TTC549 (cell line): ENCODE measurements at regions not wholly inside any gene's neighbourhood (a gene's known extent, or its start where the extent isn't known, plus 50 kb on each side); places are given as distances from the start of the nearest gene placed in this dataset.
"Not testable (repeated sequence)": the region's sequence is repeated elsewhere in the genome, so short reads cannot be mapped to it uniquely, and the experiment has no call there.

Experiments
- FAIRE-seq: peaks from 2 replicates; lab custom pipeline; 2012; peaks lifted over from hg19 to GRCh38; lab: Jason Lieb, UNC

DNA sequence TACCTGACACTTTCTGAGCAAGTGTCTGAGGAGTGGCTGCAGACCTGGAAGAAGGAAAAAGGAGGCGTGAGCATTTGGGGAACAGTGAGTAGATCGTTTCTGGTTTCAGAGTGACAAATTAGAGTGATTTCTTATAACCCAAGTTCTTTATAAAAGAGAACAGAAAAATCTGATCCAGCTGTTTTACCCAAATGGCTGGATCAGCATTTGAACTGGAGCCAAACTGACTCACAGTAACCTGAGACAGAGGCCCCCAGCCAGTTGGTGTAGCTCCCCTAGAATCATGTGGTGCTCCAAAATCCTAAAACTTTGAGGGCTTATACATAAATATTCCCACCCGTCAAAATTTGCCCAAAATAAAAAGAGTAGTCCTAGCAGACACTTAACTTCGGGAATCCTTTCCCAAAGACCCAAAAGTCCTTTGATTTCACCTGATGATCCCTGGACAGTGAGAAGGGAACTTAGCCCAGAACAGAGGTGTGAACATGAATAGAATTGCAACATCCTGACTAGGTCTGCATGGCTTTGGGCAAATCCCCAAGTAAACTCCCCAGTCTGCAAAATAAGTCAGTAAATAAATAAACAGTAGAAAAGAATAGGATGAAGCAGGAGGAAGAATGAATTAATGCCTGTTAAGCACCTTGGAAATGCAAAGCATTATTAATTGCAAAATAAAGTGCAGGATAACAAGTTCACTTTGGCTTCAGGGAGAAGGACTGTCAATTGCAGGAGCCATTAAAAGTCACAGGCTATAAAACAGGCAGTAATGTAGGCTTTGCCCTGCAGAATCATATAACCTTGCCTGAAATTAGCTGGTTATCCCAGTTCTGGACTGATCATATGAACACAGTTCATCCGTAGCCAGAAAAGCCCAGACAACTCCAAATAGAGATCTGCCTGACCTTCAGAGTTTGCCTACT lies 262.0 kb upstream of the JARID2 start:
- FAIRE-seq, result no peak

DNA sequence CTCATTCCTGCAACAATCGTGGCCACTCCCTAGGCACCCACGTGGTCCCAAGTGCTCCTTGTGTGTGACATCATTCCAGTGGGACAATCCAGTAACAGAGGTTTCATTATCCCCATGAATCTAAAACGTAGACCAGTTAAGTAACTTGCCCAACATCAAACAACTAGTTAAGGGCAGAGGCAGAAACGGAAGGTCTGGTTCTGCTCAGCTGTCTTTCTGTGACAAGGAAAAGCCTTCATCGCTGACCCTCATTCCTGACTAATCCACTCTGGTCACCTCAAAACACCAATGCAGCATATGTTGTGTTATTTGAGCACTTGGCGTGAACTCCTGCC lies 261.4 kb upstream of the JARID2 start:
- FAIRE-seq, result no peak

DNA sequence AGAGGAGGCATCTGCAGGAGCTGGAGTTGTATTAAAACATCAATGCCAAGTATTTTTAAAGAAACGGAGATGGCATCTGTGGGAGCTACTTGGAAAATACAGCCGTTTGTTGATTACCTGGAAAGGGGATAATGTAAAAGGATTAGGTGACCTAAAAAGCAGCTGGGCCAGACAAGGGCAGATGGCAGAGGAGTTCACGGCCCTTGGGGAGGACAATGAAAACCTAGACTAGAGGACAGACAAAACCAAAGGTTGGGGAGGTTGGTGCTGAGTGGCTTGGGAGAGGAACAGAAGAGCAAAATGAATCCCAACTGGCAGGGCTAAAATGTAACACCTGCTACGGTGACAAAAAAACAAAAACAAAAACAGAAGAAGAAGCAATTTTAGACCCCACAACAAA lies 260.5 kb upstream of the JARID2 start:
- no peak for FAIRE-seq

- no peak for FAIRE-seq
These were observed 259.5 kb upstream of the JARID2 start for GRCh38 chr6:14986370-14986769.

GRCh38 chr6:14987490-14987889 lies 258.4 kb upstream of the JARID2 start:
- no peak for FAIRE-seq

GRCh38 chr6:14992382-14992781 lies 253.5 kb upstream of the JARID2 start:
- FAIRE-seq, result no peak

- no peak for FAIRE-seq
These were observed 250.7 kb upstream of the JARID2 start for GRCh38 chr6:14995208-14995607.

DNA sequence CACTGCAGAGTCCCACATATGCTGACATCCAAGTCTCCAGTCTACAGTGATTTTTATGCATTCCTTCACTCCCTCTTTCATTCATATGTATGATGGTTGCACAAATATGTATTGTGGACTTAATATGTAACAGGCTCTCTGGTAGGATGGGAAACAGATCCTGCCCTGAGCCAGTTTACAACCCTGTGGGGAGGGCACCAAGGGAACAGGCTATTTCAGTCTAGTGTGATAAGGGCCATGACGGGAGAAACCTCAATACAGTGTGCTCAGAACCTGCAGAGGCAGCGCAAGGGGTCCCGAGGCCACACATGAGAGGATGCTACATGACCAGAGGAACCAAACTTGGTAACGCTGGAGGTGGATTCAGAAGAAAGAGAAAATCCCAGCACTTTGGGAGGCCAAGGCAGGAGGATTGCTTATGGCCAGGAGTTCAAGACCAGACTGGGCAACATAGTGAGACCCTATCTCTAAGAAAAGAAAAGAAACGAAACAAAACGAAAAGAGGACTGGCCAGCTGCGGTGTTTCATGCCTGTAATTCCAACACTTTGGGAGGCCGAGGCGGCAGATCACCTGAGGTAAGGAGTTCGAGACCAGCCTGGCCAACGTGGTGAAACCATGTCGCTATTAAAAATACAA lies 249.8 kb upstream of the JARID2 start:
- FAIRE-seq, result no peak

DNA sequence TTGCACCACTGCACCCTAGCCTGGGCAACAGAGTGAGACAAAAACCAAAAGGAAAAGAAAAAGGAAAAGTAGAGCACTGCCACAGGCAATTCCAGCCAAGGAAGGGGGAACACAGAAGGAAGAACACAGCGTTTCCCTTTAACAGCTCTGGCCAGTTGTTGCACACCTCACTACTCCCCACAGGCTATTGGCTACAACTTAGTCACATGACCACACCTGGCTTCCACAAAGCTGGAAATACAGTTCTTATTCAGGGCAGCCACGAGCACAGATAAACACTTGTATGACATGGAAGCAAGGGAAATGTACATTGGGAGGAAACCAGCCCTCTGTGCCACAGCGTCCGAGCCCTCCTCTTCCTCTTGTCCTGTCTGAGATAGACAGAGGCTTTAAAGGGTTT lies 249.0 kb upstream of the JARID2 start:
- FAIRE-seq, result no peak

DNA sequence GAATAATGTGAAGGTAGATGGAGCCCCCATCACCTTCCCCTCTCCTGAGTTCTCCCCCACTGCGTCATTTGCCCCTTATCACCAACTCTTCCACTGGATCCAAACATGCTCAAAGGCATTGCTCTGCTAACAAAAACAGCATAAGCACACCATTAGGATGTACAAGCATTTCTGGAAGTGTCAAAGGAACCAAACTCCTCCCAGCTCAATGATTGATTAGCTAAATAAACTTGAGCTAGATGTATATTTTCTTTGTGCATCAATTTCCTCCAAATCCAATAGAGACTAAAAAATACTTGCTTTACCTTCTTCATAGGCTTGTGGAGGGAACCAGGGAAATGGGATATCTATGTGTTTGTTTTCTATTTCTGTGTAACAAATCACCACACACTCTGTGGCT lies 248.4 kb upstream of the JARID2 start:
- no peak for FAIRE-seq

GRCh38 chr6:14999106-14999505 lies 246.8 kb upstream of the JARID2 start:
- no peak for FAIRE-seq

DNA sequence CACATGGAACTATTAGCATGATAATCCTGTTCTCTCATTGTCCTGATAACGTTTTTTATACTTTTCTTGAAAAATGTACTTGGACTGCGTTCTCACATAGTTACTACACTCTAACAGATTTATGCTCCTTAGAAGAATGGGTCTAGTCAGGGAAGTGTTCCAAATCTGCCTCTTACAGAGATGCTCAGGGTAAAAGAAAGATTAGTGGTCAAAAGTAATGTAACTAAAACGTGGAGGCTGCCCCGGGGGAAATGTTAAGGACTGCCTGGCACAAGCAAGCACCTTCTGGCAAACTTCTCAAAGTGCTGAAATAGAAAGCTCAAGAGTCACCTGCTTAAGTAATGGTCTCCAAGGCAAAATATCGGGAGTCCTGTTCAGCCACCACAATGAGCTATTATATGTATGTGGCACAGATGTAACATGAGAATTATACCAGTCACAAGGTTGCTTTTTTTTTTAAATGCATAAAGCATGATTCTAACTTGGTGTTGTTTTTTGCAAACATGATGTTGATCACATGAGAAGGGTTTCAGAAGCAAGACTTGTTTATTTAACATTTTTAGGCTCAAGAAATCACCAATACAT lies 244.5 kb upstream of the JARID2 start:
- no peak for FAIRE-seq

GRCh38 chr6:15008269-15008668 lies 237.6 kb upstream of the JARID2 start:
- FAIRE-seq, result no peak

GRCh38 chr6:15014958-15015357 lies 230.9 kb upstream of the JARID2 start:
- FAIRE-seq, result no peak

DNA sequence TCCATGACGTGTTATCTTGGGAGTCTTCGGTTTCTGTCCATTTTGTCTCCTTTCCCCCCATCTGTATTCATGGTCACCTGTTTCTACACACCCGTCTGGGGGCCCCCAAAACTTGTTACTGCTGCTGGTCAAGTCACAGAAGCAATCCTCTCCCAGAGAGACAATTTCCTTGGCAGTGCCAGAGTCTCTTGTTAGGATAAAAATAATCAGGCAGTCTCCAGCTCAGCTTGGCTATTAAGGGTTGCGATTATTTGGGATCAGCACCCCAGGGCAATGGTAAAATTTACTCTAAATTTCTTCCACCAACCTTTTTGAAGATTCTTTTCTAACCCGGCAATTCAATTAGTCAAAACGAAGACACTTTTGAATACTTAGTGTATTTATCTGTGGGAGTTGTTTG lies 229.1 kb upstream of the JARID2 start:
- FAIRE-seq, result no peak

DNA sequence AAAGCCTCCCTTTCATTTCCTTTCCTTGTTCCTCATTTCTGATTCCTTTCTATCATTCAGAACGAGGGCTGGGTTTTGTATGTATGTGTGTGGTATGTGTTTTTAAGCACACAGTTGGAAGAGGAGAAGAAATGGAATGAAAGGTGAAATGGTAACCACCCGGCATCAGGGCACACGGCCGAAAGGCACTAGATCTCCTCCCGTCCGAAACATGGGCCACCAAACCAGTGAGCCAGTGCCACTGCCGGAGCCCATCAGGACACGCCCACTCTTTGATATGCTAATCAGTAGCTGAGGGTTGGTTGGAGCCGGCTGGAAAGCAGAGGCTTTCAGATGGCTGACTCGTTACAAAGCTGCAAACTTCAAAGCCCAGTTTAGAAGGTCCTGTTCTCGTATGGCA lies 228.6 kb upstream of the JARID2 start:
- no peak for FAIRE-seq

DNA sequence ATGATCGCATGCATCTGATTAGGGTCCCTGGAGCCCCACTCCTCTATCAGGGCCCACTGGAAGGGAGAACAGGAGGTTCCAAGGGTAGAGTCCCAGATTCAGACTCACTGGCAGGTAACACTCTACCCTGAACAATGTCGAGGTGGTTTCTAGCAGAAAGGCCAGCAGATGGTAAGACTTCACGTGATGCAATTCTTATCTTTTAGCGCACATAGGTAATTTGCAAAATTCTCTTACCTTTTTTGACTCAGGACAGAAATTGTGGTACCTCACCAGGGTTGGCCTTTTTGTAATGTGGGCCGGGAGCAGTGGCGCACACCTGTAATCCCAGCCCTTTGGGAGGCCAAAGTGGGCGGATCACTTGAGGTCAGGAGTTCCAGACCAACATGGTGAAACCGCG lies 228.1 kb upstream of the JARID2 start:
- FAIRE-seq, result no peak

DNA sequence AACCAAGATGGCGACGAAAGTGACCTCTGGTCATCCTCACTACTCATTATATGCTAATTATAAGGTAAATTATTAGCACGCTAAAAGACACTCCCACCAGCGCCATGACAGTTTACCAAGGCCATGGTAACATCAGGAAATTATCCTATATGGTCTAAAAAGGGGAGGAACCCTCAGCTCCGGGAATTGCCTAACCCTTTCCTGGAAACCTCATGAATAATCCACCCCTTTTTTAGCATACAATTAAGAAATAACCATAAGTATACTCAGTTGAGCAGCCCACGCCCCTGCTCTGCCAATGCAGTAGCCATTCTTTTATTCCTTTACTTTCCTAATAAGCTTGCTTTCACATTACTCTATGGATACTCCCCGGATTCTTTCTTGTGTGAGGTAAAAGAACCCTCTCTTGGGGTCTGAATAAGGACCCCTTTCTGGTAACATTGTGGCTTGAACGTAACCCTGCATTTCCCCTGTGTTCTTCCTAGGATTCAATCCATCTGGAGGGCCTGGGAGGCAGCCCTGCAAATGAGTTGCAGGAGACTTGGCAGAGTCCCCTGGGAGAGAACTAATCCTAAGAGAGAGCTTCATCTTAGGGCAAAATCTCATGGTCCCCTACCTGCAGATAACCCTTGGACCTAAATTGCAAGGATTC lies 225.6 kb upstream of the JARID2 start:
- FAIRE-seq, result no peak

DNA sequence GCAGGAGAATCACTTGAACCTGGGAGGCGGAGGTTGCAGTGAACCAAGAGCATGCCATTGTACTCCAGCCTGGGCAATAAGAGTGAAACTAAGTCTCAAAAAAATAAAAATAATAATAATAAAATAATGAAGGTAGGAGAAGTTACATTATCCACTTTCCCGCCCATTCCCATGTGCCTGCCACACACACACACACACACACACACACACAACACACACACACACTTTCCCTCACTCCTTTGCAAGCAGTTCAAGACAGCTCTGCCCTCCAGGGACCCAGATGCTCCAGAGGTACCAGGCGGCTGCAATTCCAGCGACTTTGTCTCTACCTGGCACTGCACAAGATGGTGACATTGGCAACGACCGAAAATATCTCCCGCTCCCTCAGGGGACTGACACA lies 224.8 kb upstream of the JARID2 start:
- no peak for FAIRE-seq

DNA sequence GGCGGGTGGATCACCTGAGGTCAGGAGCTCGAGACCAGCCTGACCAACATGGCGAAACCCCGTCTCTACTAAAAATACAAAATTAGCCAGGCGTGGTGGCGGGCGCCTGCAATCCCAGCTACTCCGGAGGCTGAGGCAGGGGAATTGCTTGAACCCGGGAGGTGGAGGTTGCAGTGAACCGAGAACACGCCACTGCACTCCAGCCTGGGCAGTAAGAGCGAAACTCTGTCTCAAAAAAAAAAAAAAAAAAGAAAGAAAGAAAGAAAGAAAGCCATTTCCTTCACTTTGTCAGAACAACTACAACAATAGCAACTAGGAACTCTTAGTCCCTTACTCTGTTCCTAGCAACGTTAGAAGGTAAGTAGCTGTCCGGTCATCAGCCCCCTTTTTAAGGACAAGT lies 222.9 kb upstream of the JARID2 start:
- FAIRE-seq, result not testable (repeated sequence)

- FAIRE-seq, result no peak
These were observed 222.4 kb upstream of the JARID2 start for GRCh38 chr6:15023448-15023847.

DNA sequence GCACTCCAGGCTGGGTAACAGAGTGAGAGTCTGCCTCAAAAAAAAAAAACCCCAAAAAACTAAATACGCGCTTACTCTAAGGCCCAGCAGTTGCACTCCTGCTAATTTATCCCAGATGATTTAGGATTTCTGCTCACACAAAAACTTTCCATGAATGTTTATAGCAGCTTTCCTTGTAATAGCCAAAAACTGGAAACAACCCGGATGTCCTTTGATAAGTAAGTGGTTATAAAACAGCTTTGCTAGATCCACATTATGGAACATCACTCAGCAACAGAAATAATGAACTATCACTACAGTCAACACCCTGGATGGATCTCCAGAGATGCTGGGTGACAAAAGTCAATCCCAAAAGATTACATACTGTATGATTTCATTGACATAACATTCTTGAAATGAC lies 220.4 kb upstream of the JARID2 start:
- no peak for FAIRE-seq

DNA sequence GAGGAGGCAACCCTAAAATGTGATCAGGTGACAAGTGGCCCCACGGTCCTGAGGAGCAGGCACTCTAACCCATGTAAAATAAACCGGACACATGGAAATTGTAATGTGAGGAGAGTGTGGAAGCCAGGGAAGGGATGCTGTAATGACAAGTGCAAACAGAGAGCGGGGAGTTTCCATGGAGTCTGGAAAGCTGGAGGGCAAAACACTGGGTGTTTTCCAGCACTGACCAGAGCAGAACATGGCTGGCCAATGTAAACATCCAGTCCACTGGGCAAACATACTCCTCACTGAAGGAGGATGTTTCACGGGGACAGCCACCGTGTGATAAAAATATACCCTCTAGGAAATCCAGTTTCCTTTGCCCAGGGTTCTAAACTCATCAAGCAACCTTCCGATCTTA lies 219.0 kb upstream of the JARID2 start:
- FAIRE-seq, result no peak
